MM.1S (cell line): ENCODE measurements at regions not wholly inside any gene's neighbourhood (a gene's known extent, or its start where the extent isn't known, plus 50 kb on each side); places are given as distances from the start of the nearest gene placed in this dataset.

Experiments
- EZH2 ChIP-seq: fragments of 300-600 bp; sonication (generic); optimal IDR thresholded peaks from 2 replicates; pipeline ENCODE3; 2017; ENCODE audit warnings: low read depth, mild to moderate bottlenecking, antibody characterized with exemption, low read length, mixed read lengths
- TF ChIP-seq, protein P1 (sequence below): fragments of 300-600 bp; sonication (generic); IDR thresholded peaks from 2 replicates; pipeline ENCODE4 v1.5.1; 2016; ENCODE audit warnings: antibody characterized with exemption, low read length, mixed read lengths

GRCh38 chr10:44671319-44671718, 239.8 kb upstream of the TMEM72 start:
- TF ChIP-seq EZH2, result no peak
- TF ChIP-seq, protein P1, sequence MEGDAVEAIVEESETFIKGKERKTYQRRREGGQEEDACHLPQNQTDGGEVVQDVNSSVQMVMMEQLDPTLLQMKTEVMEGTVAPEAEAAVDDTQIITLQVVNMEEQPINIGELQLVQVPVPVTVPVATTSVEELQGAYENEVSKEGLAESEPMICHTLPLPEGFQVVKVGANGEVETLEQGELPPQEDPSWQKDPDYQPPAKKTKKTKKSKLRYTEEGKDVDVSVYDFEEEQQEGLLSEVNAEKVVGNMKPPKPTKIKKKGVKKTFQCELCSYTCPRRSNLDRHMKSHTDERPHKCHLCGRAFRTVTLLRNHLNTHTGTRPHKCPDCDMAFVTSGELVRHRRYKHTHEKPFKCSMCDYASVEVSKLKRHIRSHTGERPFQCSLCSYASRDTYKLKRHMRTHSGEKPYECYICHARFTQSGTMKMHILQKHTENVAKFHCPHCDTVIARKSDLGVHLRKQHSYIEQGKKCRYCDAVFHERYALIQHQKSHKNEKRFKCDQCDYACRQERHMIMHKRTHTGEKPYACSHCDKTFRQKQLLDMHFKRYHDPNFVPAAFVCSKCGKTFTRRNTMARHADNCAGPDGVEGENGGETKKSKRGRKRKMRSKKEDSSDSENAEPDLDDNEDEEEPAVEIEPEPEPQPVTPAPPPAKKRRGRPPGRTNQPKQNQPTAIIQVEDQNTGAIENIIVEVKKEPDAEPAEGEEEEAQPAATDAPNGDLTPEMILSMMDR, result no peak
